ENCODE measurements at regions not wholly inside any gene's neighbourhood (a gene's known extent, or its start where the extent isn't known, plus 50 kb on each side); places are given as distances from the start of the nearest gene placed in this dataset.

- H3K27me3 ChIP-seq (replicated peaks in 1 of 2; ENCODE audit: control insufficient read depth in 2 of 2, insufficient read depth in 2 of 2, low read length in 1 of 2): no peaks in the 10 kb centered on the region
- H3K9me3 ChIP-seq (replicated peaks; ENCODE audit: control insufficient read depth, insufficient read depth, low read length): no peaks in the 10 kb centered on the region
- H3K79me2 ChIP-seq (ENCODE audit: control insufficient read depth, insufficient read depth, low read length): no peaks in the 10 kb centered on the region
- in situ Hi-C loops (cut with MboI): no loop called here
- no peak overlapping the region for H2AFZ ChIP-seq (ENCODE audit: control insufficient read depth, low read depth, low read length)
- ChIA-PET SMC1A (ENCODE audit: uncharacterized antibody, unreplicated experiment) (no interaction called here), CTCF (no interaction called here), POLR2A (no interaction called here), RAD21 (ENCODE audit: unreplicated experiment) (no interaction called here)
- H3K36me3 ChIP-seq (ENCODE audit: control insufficient read depth in 2 of 2, insufficient read depth in 2 of 2, low read length in 1 of 2): no peaks in the 10 kb centered on the region
- DNase-seq (ENCODE audit: low read depth, low spot score) (no peak), FAIRE-seq (no peak), ATAC-seq (no peak)
- intact Hi-C loops (cut with micrococcal nuclease; ENCODE audit: unreplicated experiment): no loop called here
- no TSS peak for BruUV-seq (replicated peaks)
- no peaks in the 10 kb centered on the region for H4K20me1 ChIP-seq (ENCODE audit: control insufficient read depth, insufficient read depth)
- TF ChIP-seq HDAC2 (IDR thresholded peaks at IDR 0.05): no peak
- H3K9ac ChIP-seq (ENCODE audit: control insufficient read depth, insufficient read depth, low read length): no peak overlapping the region
- no peak overlapping the region for H3K27ac ChIP-seq (ENCODE audit: control insufficient read depth, insufficient read depth)
- H3K4me3 ChIP-seq: no peak overlapping the region
- H3K4me2 ChIP-seq (ENCODE audit: control insufficient read depth, insufficient read depth): no peak overlapping the region
- no peaks in the 10 kb centered on the region for H3K4me1 ChIP-seq (ENCODE audit: control insufficient read depth, insufficient read depth, low read length)
Observed at GRCh38 chr1:199290186-199290585, 651.3 kb downstream of the PTPRC start.

- Histone ChIP-seq H3K9ac (ENCODE audit: control insufficient read depth, insufficient read depth, low read length) (no peak overlapping the region), H3K4me3 (no peak overlapping the region), H3K27ac (ENCODE audit: control insufficient read depth, insufficient read depth) (no peak overlapping the region), H3K4me1 (ENCODE audit: control insufficient read depth, insufficient read depth, low read length) (no peaks in the 10 kb centered on the region), H2AFZ (ENCODE audit: control insufficient read depth, low read depth, low read length) (no peak overlapping the region), H3K9me3 (replicated peaks; ENCODE audit: control insufficient read depth, insufficient read depth, low read length) (no peaks in the 10 kb centered on the region), H4K20me1 (ENCODE audit: control insufficient read depth, insufficient read depth) (no peaks in the 10 kb centered on the region), H3K4me2 (ENCODE audit: control insufficient read depth, insufficient read depth) (no peak overlapping the region), H3K79me2 (ENCODE audit: control insufficient read depth, insufficient read depth, low read length) (no peaks in the 10 kb centered on the region), H3K27me3 (replicated peaks in 1 of 2; ENCODE audit: control insufficient read depth in 2 of 2, insufficient read depth in 2 of 2, low read length in 1 of 2) (no peaks in the 10 kb centered on the region), H3K36me3 (ENCODE audit: control insufficient read depth in 2 of 2, insufficient read depth in 2 of 2, low read length in 1 of 2) (no peaks in the 10 kb centered on the region)
- ATAC-seq (no peak), DNase-seq (ENCODE audit: low read depth, low spot score) (no peak), FAIRE-seq (no peak)
- in situ Hi-C loops (cut with MboI) (no loop called here), intact Hi-C loops (cut with micrococcal nuclease; ENCODE audit: unreplicated experiment) (no loop called here)
- ChIA-PET RAD21 (ENCODE audit: unreplicated experiment) (no interaction called here), SMC1A (ENCODE audit: uncharacterized antibody, unreplicated experiment) (no interaction called here), CTCF (no interaction called here), POLR2A (no interaction called here)
- 2% methylated on average over 2 of the region's 2 CpGs for WGBS (ENCODE audit: insufficient coverage, insufficient replicate concordance, low lambda C conversion rate, missing lambda C conversion rate)
- BruUV-seq (replicated peaks): no TSS peak
- TF ChIP-seq POLR2AphosphoS5 (IDR thresholded peaks at IDR 0.05; ENCODE audit: low read length): no peak
- TF ChIP-seq E2F4 (IDR thresholded peaks at IDR 0.05; ENCODE audit: low read depth, low read length): no peak
- TF ChIP-seq POLR2AphosphoS2 (IDR thresholded peaks at IDR 0.05; ENCODE audit: low read depth, low read length): no peak
- TF ChIP-seq ZNF592 (IDR thresholded peaks at IDR 0.05): no peak
- TF ChIP-seq RELB (IDR thresholded peaks at IDR 0.05; ENCODE audit: low read depth): no peak
- TF ChIP-seq SREBF2 (IDR thresholded peaks at IDR 0.05; ENCODE audit: low read length): no peak
- TF ChIP-seq SMARCA5 (IDR thresholded peaks at IDR 0.05): no peak
- no peak for TF ChIP-seq PAX5 (IDR thresholded peaks at IDR 0.05; ENCODE audit: borderline replicate concordance, low read depth, low read length)
Observed at GRCh38 chr1:199291022-199291740, 652.3 kb downstream of the PTPRC start.
